ENCODE measurements at regions not wholly inside any gene's neighbourhood (a gene's known extent, or its start where the extent isn't known, plus 50 kb on each side); places are given as distances from the start of the nearest gene placed in this dataset.
"Not testable (repeated sequence)": the region's sequence is repeated elsewhere in the genome, so short reads cannot be mapped to it uniquely, and the experiment has no call there.

DNA sequence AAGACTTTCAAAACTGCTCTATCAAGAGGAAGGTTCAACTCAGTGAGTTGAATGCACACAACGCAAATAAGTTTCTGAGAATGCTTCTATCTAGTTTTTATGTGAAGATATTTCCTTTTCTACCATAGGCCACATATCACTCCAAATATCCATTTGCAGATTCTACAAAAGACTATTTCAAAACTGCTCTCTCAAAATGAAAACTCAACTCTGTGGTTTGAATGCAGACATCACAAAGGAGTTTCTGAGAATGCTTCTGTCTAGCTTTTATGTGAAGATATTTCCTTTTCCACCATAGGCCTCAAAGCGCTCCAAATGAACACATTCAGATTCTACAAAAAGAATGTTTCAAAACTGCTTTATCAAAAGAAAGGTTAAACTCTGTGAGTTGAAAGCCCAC, 1093.1 kb upstream of the DEFB115 start:
- H3K27me3 ChIP-seq; H2AFZ ChIP-seq; H3K9me3 ChIP-seq (ENCODE audit: low read depth); H3K27ac ChIP-seq; DNase-seq (ENCODE audit: low spot score); H4K20me1 ChIP-seq (ENCODE audit: insufficient read depth, poor library complexity, severe bottlenecking); H3K36me3 ChIP-seq (replicated peaks; ENCODE audit: insufficient read depth, low read depth); H3K9me2 ChIP-seq (replicated peaks; ENCODE audit: insufficient read depth); H3K4me1 ChIP-seq (ENCODE audit: insufficient read depth); H3K4me3 ChIP-seq; H3K79me2 ChIP-seq; H3K4me2 ChIP-seq: not testable (repeated sequence)
- 74% methylated on average over 2 of the region's 2 CpGs for WGBS (ENCODE audit: low lambda C conversion rate, missing lambda C conversion rate)

GRCh38 chr20:30167540-30167939, 1089.9 kb upstream of the DEFB115 start:
- H2AFZ ChIP-seq: no peak overlapping the region
- H3K9me2 ChIP-seq (replicated peaks; ENCODE audit: insufficient read depth): no peaks in the 10 kb centered on the region
- no peak overlapping the region for H3K4me3 ChIP-seq
- H3K27me3 ChIP-seq: no peaks in the 10 kb centered on the region
- DNase-seq (ENCODE audit: low spot score): no peak
- H4K20me1 ChIP-seq (ENCODE audit: insufficient read depth, poor library complexity, severe bottlenecking): no peaks in the 10 kb centered on the region
- WGBS (ENCODE audit: low lambda C conversion rate, missing lambda C conversion rate): 98% methylated on average over 8 of the region's 22 CpGs
- H3K27ac ChIP-seq: no peak overlapping the region
- no peaks in the 10 kb centered on the region for H3K4me1 ChIP-seq (ENCODE audit: insufficient read depth)
- no peaks in the 10 kb centered on the region for H3K9me3 ChIP-seq (ENCODE audit: low read depth)
- TF ChIP-seq EZH2phosphoT487 (IDR thresholded peaks at IDR 0.05; ENCODE audit: low read depth, severe bottlenecking, unreplicated experiment): no peak
- TF ChIP-seq, protein P1, sequence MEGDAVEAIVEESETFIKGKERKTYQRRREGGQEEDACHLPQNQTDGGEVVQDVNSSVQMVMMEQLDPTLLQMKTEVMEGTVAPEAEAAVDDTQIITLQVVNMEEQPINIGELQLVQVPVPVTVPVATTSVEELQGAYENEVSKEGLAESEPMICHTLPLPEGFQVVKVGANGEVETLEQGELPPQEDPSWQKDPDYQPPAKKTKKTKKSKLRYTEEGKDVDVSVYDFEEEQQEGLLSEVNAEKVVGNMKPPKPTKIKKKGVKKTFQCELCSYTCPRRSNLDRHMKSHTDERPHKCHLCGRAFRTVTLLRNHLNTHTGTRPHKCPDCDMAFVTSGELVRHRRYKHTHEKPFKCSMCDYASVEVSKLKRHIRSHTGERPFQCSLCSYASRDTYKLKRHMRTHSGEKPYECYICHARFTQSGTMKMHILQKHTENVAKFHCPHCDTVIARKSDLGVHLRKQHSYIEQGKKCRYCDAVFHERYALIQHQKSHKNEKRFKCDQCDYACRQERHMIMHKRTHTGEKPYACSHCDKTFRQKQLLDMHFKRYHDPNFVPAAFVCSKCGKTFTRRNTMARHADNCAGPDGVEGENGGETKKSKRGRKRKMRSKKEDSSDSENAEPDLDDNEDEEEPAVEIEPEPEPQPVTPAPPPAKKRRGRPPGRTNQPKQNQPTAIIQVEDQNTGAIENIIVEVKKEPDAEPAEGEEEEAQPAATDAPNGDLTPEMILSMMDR (IDR thresholded peaks at IDR 0.05; ENCODE audit: poor library complexity): no peak
- TF ChIP-seq EZH2 (IDR thresholded peaks at IDR 0.05; ENCODE audit: borderline replicate concordance): no peak
- no peaks in the 10 kb centered on the region for H3K36me3 ChIP-seq (replicated peaks; ENCODE audit: insufficient read depth, low read depth)
- no peak overlapping the region for H3K4me2 ChIP-seq
- no peaks in the 10 kb centered on the region for H3K79me2 ChIP-seq

DNA sequence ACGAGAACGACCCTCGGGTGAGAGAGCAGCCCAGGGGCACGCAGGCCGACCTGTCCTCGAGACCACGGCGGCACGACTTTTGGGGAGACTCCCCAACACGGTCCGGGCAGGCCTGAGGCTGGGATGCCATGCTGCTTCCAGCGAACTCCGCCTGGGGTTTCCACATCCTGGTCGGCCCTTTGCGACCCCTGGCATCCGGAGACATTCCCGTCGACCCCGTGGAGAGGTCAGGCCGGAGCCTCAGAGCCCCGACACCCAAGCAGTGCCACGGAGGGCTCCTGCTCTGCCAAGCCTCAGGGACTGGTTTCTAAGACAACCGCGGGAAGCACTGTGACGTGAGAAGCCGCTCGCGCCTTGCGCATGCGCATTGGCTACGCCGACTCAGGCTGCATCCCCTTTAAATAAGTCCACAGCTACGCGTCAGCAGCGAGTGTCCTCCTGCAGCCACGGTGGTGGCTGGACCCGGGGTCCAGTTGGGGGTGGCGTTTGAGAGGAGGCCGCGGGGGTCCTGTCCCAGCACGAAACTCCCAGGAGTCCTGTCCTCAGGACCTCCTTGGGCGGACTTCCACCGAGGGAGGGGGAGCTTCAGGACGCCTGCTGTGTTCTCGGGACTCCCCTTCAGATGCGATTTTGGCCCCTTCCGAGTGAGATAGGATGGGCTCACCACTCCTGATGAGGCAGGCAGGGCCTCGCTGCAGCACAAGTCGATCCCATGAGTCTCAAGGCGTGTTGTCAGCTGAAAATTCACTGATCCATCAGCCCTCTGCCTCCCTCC, 1089.3 kb upstream of the DEFB115 start:
- H3K4me2 ChIP-seq: no peak overlapping the region
- H2AFZ ChIP-seq: no peak overlapping the region
- no peaks in the 10 kb centered on the region for H3K27me3 ChIP-seq
- H3K9me2 ChIP-seq (replicated peaks; ENCODE audit: insufficient read depth): no peaks in the 10 kb centered on the region
- TF ChIP-seq, protein P1 (IDR thresholded peaks at IDR 0.05; ENCODE audit: poor library complexity): no peak
- TF ChIP-seq EZH2 (IDR thresholded peaks at IDR 0.05; ENCODE audit: borderline replicate concordance): no peak
- DNase-seq (ENCODE audit: low spot score): no peak
- no peaks in the 10 kb centered on the region for H4K20me1 ChIP-seq (ENCODE audit: insufficient read depth, poor library complexity, severe bottlenecking)
- no peaks in the 10 kb centered on the region for H3K9me3 ChIP-seq (ENCODE audit: low read depth)
- 88% methylated on average over 47 of the region's 50 CpGs for WGBS (ENCODE audit: low lambda C conversion rate, missing lambda C conversion rate)
- no peaks in the 10 kb centered on the region for H3K36me3 ChIP-seq (replicated peaks; ENCODE audit: insufficient read depth, low read depth)
- no peaks in the 10 kb centered on the region for H3K79me2 ChIP-seq
- no peak overlapping the region for H3K27ac ChIP-seq
- no peaks in the 10 kb centered on the region for H3K4me1 ChIP-seq (ENCODE audit: insufficient read depth)
- H3K4me3 ChIP-seq: no peak overlapping the region

DNA sequence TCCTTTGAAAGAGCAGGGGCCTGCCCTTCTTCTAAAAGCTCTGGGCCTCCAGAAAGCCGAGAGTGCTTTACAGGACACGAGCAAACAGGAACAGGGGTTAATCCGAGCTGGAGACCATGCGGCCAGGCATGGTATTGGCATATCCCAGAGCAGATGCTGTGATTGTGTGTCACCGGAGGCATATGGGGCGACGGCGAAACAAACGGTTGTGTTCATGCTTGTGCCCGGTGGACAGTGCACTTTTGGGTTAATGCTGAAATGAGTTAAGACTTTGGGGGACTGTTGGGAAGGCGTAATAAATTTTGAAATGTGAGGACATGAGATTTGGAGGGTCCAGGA, 1088.7 kb upstream of the DEFB115 start:
- no peaks in the 10 kb centered on the region for H3K79me2 ChIP-seq
- no peaks in the 10 kb centered on the region for H3K27me3 ChIP-seq
- no peaks in the 10 kb centered on the region for H4K20me1 ChIP-seq (ENCODE audit: insufficient read depth, poor library complexity, severe bottlenecking)
- TF ChIP-seq EZH2phosphoT487 (IDR thresholded peaks at IDR 0.05; ENCODE audit: low read depth, severe bottlenecking, unreplicated experiment): no peak
- TF ChIP-seq, protein P1 (IDR thresholded peaks at IDR 0.05; ENCODE audit: poor library complexity): no peak
- no peak for TF ChIP-seq EZH2 (IDR thresholded peaks at IDR 0.05; ENCODE audit: borderline replicate concordance)
- WGBS (ENCODE audit: low lambda C conversion rate, missing lambda C conversion rate): 81% methylated on average over 11 of the region's 11 CpGs
- H3K27ac ChIP-seq: no peak overlapping the region
- no peaks in the 10 kb centered on the region for H3K36me3 ChIP-seq (replicated peaks; ENCODE audit: insufficient read depth, low read depth)
- no peak overlapping the region for H2AFZ ChIP-seq
- H3K4me3 ChIP-seq: no peak overlapping the region
- H3K9me2 ChIP-seq (replicated peaks; ENCODE audit: insufficient read depth): no peaks in the 10 kb centered on the region
- H3K4me2 ChIP-seq: no peak overlapping the region
- H3K9me3 ChIP-seq (ENCODE audit: low read depth): no peaks in the 10 kb centered on the region
- DNase-seq (ENCODE audit: low spot score): no peak
- no peaks in the 10 kb centered on the region for H3K4me1 ChIP-seq (ENCODE audit: insufficient read depth)
